Esophagus (tissue), 2 donors: ENCODE measurements at regions not wholly inside any gene's neighbourhood (a gene's known extent, or its start where the extent isn't known, plus 50 kb on each side); places are given as distances from the start of the nearest gene placed in this dataset.

Experiments used
- H3K27ac ChIP-seq, 2 donors: one replicate each; pipeline ENCODE4 v1.5.1; 2013; ENCODE audit warnings: low read depth in 2 of 2, mild to moderate bottlenecking in 2 of 2, inconsistent platforms in 1 of 2, low read length in 1 of 2, moderate library complexity in 1 of 2
- H3K27me3 ChIP-seq, 2 donors: one replicate each; pipeline ENCODE4 v1.6.1; 2013; ENCODE audit warnings: low read length in 2 of 2, control low read depth in 1 of 2, mild to moderate bottlenecking in 1 of 2; ENCODE audit not compliant: insufficient read depth in 2 of 2, control insufficient read depth in 1 of 2
- H3K36me3 ChIP-seq, 2 donors: one replicate each; pipeline ENCODE4 v1.6.1; 2013; ENCODE audit warnings: low read length in 1 of 2; ENCODE audit not compliant: control insufficient read depth in 2 of 2, insufficient read depth in 2 of 2
- H3K4me1 ChIP-seq, 2 donors: one replicate each; pipeline ENCODE4 v1.6.1; 2013; ENCODE audit warnings: low read length in 1 of 2; ENCODE audit not compliant: control insufficient read depth in 2 of 2, insufficient read depth in 2 of 2
- H3K4me3 ChIP-seq, 2 donors: one replicate each; pipeline ENCODE4 v1.5.1; 2013; ENCODE audit warnings: low read length in 2 of 2, mild to moderate bottlenecking in 2 of 2, low read depth in 1 of 2, moderate library complexity in 1 of 2
- H3K9me3 ChIP-seq, 2 donors: one replicate each; pipeline ENCODE4 v1.6.1; 2013; ENCODE audit warnings: mild to moderate bottlenecking in 2 of 2, low read depth in 1 of 2, low read length in 1 of 2, moderate library complexity in 1 of 2; ENCODE audit not compliant: control insufficient read depth in 2 of 2, insufficient read depth in 1 of 2
- WGBS, 2 donors: extraction: QIAGEN DNeasy Blood & Tissue Kit; methylation state at CpG; one replicate each; pipeline ENCODE4 v1.1.7; 2013; 5-methylcytosine and 5-hydroxymethylcytosine counted together
- donor health status: healthy with polysubstance abuse.
- donor health status: Bipolar disorder and iron deficiency.

DNA sequence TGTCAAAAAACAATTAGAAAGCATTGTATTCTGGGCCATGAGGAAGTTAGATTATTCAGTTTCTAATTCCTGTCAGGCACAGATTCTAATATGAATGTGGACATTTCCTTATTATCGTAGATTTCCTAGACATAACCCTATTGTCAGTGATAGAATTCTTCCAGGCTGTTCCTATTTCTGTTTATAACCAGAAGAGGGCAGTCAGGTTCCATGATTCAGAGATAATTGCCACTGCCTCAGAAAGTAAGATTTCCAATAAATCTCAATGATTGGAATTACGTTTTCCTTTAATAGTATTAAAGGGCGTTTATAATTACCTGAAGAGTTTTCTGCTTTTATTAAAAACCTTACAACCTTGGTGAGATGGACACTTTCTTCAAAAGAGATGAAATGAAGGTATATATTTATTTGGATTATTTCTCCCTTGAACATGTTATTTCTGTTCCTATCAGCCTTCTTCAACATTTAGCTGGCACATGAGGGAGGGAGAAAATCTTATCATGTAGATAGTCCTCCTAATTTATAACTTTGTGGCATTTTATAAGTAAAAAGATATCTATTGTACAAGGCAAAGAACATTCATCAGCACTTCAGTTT, 439.2 kb downstream of the MCTP2 start:
- Histone ChIP-seq H3K36me3 (no peaks in the 10 kb centered on the region), H3K4me3 (no peak overlapping the region), H3K9me3 (no peaks in the 10 kb centered on the region), H3K4me1 (peaks cover 0 to 3% of the 10 kb centered on the region in 2 donors), H3K27ac (no peak overlapping the region), H3K27me3 (no peaks in the 10 kb centered on the region)
- 1 to 2% methylated on average over 3 of the region's 3 CpGs for WGBS, 2 donors

DNA sequence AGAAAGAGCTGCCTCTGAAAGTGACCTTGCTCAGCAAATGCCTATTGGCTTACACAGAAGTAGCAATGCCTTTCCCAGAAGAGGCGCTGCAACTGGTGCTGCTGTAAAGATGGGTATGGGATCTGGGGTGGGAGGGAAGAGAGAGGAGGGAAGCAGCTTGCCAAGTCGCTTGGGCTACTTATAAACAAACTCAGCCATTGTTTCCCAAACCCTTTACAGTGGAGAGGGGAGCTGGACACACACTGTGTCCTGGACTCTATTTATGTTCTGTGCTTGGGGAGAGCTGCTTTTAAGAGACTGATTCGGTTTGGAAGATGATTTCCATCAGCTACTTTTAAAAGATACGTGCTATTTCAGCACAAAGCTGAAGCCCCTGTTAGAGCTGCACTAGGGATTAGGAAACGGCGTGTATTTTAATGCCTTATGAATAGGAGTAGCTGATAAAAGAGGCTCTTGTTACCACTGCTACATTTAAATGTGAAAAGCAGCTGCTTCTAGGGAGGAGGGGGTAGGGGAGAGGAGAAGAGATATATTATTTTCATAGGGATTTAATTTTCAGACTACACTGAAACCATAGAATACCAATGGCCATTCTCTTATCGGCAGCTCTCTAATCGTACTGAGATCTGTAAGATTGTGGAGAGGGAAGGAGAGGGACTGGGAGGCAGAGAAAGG, 440.6 kb downstream of the MCTP2 start:
- Histone ChIP-seq H3K27ac (peak overlapping the region; percentile 40 to 42), H3K4me1 (peaks cover 0 to 3% of the 10 kb centered on the region in 2 donors), H3K36me3 (no peaks in the 10 kb centered on the region), H3K4me3 (no peak overlapping the region), H3K9me3 (no peaks in the 10 kb centered on the region), H3K27me3 (no peaks in the 10 kb centered on the region)
- 46 to 55% methylated on average over 8 of the region's 8 CpGs for WGBS, 2 donors

DNA sequence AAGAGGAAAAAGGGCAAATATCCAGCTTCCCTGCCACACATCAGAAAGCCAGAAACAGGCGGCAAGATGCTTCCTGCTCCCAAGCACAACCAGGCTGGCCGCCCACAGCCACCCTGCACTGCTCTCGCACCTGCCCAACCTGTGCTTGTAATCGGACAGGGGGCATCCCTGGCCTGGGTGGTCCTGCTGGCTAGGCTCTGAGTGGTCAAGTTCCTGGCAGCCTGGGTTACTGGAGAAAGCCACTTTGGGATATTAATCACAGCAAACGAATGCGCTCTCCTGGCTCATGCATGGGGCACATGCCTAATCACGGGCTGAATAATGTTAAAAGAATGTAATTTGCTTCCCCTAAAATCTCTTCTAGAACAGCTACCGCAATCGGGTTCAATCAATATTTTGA, 442.4 kb downstream of the MCTP2 start:
- Histone ChIP-seq H3K9me3 (peaks cover 0 to 2% of the 10 kb centered on the region in 2 donors), H3K36me3 (no peaks in the 10 kb centered on the region), H3K27ac (no peak overlapping the region), H3K4me3 (no peak overlapping the region), H3K4me1 (peaks cover 0 to 6% of the 10 kb centered on the region in 2 donors), H3K27me3 (no peaks in the 10 kb centered on the region)
- 49 to 61% methylated on average over 9 of the region's 9 CpGs for WGBS, 2 donors

DNA sequence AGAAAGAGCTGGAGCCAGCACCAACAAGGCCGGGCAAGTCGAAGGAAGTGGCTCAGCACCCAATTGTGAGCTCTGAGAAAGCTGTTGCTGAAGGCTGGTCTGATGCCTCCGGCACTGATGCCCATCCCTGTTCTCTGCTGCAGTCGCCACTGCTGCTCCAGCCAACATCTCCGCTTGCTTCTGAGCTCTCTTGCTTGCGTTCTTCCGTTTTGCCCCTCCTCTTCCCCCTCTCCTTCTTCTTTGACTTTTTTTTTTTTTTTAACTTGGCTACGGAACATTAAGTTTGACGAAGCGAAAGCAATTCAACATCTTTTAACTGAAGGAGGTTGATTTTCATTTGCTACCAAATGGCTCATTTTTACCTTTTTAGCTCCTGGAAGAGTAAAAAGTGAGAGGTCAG, 442.9 kb downstream of the MCTP2 start:
- H3K27ac ChIP-seq = no peak overlapping the region
- H3K4me1 ChIP-seq = peaks cover 0 to 6% of the 10 kb centered on the region in 2 donors
- H3K9me3 ChIP-seq = peaks cover 0 to 2% of the 10 kb centered on the region in 2 donors
- 47 to 66% methylated on average over 10 of the region's 10 CpGs for WGBS, 2 donors
- H3K4me3 ChIP-seq = no peak overlapping the region
- H3K27me3 ChIP-seq = no peaks in the 10 kb centered on the region
- H3K36me3 ChIP-seq = no peaks in the 10 kb centered on the region

DNA sequence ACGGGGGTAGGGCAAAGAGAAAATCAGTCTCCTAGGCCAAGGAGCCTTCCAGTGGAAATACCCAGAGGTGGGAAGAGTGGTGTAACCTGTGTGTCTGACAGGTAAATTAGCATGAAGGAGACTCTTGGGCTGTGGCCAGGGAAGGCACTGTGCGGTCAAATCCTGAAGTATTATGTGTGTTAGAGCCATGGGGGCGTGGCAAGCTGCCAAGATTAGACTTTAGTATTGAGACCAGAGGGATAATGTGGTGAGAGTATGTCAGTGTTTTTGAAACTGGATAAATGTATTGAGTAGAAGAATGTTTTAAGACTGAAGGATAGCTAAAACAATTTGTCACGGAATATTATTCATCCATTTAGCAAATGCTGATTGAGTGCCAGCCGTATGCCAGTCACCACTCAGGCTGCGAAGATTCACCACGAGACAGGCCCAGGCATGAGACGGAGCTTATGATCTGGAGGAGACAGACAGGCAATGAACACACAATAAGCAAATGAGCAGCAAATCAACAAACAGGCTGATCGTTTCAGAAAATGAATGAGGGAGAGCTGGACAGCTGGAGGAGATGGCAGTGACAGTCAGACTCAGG, 445.9 kb downstream of the MCTP2 start:
- Histone ChIP-seq H3K27ac (no peak overlapping the region), H3K36me3 (no peaks in the 10 kb centered on the region), H3K27me3 (no peaks in the 10 kb centered on the region), H3K4me1 (peaks cover 0 to 6% of the 10 kb centered on the region in 2 donors), H3K4me3 (no peak overlapping the region), H3K9me3 (peaks cover 0 to 2% of the 10 kb centered on the region in 2 donors)
- 54 to 60% methylated on average over 9 of the region's 9 CpGs for WGBS, 2 donors

DNA sequence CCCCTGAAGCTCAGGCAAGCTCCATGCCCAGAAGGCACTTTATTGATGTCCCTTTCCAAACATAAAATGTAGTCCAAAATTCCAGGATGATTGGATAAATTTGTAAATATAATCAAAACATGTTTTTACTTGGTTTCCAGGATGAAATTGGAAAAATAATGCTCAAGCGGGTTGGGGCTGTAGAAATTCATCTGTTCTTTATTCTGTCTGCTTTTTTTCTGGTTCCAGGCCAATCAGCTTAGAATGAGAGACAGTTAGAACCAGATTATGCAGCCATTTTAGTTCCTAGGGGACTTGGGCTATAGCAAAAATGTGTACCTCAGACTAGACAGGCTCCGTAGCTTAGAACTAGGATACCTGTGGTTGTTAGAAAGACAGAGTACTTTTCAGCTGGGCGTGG, 450.8 kb downstream of the MCTP2 start:
- Histone ChIP-seq H3K9me3 (peaks cover 0 to 2% of the 10 kb centered on the region in 2 donors), H3K27ac (no peak overlapping the region), H3K4me1 (peaks cover 0 to 2% of the 10 kb centered on the region in 2 donors), H3K4me3 (no peak overlapping the region), H3K27me3 (no peaks in the 10 kb centered on the region), H3K36me3 (no peaks in the 10 kb centered on the region)
- 78 to 83% methylated on average over 3 of the region's 3 CpGs for WGBS, 2 donors

DNA sequence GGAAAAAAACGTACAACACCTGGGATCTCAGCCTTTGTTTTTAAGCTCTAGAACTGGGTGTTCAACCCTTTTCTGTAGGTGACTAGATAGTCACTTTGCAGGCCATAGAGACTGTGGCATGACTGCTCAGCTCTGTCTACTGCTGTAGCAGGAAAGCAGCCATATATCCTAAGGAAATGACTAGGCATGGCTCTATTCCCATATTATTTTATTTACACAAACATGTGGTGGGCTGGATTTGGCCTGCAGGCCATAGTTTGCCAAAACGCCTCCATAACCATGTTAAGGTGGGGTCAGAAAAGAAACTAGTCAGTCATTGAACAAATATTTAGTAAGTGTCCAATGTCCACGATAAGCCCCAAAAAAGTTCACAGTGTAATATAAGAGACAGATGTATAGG, 452.5 kb downstream of the MCTP2 start:
- Histone ChIP-seq H3K36me3 (no peaks in the 10 kb centered on the region), H3K27me3 (no peaks in the 10 kb centered on the region), H3K27ac (no peak overlapping the region), H3K4me3 (no peak overlapping the region), H3K9me3 (no peaks in the 10 kb centered on the region), H3K4me1 (no peaks in the 10 kb centered on the region)
- 64% methylated on average over 3 of the region's 3 CpGs for WGBS, 2 donors

DNA sequence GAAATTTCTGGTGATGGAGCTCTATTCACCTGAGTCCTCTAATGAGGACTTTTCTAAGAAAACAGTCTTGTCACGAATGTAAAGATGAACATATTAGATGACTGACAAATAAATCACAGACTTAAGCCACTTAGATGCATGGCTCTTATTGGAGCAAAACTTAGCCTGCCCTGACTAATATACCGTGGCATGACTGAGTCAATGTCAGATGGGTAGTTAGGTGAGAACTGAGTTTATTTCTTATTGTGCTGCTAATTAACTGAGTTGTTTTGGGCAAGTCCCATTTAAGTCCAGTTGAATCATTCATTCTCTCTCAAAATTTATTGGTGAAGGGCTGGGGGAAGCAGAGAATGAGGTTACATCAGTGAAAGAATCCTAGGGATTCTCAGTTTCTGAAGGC, 459.8 kb downstream of the MCTP2 start:
- WGBS, 2 donors = 80 to 83% methylated on average over 2 of the region's 2 CpGs
- Histone ChIP-seq H3K4me1 (no peaks in the 10 kb centered on the region), H3K27ac (no peak overlapping the region), H3K27me3 (no peaks in the 10 kb centered on the region), H3K36me3 (no peaks in the 10 kb centered on the region), H3K4me3 (no peak overlapping the region), H3K9me3 (no peaks in the 10 kb centered on the region)

DNA sequence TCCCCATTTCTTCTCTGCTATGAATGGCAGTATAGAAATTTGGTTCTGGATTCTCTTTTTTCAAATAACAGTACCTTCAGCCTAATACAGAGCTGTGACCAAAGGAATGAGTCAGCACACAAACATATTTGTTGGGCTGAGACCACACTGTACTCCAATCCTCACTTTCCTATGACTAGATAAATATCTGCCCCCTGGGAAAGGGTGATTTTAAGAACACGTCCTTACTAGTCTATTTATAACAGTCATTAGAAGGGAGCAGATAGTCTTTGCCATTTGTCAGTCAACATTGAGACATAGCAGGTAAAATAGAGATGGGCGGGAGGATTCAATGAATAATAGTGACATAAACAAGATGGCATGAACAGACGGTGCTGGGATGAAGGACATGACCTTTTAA, 461.3 kb downstream of the MCTP2 start:
- Histone ChIP-seq H3K27me3 (no peaks in the 10 kb centered on the region), H3K4me1 (no peaks in the 10 kb centered on the region), H3K36me3 (no peaks in the 10 kb centered on the region), H3K9me3 (no peaks in the 10 kb centered on the region), H3K4me3 (no peak overlapping the region), H3K27ac (no peak overlapping the region)
- WGBS, 2 donors = 51 to 55% methylated on average over 3 of the region's 3 CpGs

DNA sequence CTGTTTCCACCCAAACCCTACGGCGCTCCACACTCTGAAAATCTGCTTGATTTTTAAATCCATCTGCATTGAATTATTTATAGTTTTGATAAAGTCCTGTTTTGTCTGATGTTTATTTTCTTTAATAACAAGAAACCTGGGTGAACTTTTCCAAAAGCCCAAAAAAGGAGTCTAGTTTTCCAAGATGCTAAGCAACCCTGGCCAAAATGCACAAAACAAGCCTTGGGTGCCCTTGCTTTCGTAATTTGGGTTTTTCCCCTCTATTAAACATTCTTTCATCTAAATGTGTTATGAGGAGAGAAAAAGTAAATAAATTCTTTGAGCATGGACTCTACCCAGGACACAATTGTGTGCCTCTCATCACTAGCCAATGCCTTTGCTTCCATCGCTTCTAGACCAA, 468.9 kb downstream of the MCTP2 start:
- Histone ChIP-seq H3K4me1 (no peaks in the 10 kb centered on the region), H3K9me3 (no peaks in the 10 kb centered on the region), H3K27me3 (no peaks in the 10 kb centered on the region), H3K27ac (no peak overlapping the region), H3K36me3 (no peaks in the 10 kb centered on the region), H3K4me3 (no peak overlapping the region)
- 70% methylated on average over 4 of the region's 4 CpGs for WGBS, 2 donors
